ENCODE measurements at regions not wholly inside any gene's neighbourhood (a gene's known extent, or its start where the extent isn't known, plus 50 kb on each side); places are given as distances from the start of the nearest gene placed in this dataset.

DNA sequence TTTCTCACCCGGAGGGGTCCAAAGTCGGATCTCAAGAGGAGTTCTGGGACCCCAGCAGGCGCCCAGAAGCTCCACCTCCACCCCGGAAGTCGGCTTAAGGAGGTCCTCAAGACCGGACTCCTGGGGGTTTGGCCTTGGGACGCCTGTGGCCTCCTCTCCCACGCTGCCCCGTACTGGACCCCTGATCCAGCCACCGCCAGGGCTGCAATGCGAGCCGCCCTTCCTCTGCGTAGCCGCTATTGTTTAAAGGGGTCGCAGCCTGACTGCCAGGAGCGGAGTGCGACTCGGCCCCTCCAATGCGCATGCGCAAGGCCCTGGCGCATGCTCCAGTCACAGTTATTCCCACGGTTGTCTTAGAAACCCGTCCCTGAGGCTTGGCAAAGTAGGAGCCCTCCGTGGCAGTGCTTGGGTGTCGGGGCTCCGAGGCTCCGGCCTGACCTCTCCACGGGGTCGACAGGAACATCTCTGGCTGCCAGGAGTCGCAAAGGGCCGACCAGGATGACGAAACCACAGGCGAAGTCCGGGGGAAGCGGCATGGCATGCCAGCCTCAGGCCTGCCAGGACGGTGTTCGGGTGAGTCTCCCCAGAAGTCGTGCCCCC lies 719.0 kb downstream of the KCNJ18 start:
- Mint-ChIP-seq H3K36me3 (ENCODE audit: low read depth) (peaks cover 3% of the 10 kb centered on the region), H3K27ac (no peak overlapping the region), H3K9me3 (peaks cover 30% of the 10 kb centered on the region), H3K4me1 (no peaks in the 10 kb centered on the region), H3K27me3 (no peaks in the 10 kb centered on the region), H3K4me3 (no peak overlapping the region)
- intact Hi-C loops (cut with micrococcal nuclease) = no loop called here
- DNase-seq = no peak

DNA sequence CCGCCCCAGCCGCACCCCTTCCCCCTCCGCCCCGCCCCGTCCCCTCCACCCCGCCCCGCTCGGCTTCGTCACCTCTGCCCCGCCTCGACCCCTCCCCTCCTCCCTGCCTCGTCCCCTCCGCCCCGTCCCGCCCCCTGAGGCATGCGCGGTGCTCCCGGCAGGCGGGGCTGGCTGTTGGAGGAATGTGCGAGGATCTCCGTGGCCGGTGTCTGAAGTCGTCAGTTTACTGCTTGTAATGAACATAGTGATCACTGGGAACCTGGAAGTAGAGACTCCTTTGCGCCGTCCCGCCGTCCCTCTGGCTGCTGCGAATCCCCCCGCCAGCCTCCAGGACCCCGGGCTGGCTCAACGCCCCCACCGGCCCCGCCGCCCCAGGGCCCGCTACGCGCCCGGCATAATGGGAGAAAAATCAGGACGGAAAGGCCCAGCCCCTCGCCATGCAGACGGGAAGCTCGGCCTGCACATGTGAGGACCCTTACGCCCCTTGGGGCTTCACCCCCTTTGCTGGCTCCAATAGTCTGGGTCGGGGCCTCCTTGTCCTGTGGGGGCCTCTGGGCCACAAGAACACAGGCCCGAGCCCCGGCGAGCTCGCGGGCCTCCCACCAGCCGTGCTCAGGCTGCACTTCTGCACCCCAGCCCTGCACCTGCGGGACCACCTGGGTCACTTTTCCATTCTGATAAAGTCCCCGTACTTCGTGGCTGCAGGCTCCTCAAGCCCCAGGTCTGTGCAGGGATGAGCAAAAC lies 743.1 kb downstream of the KCNJ18 start:
- H3K4me3 Mint-ChIP-seq = no peak overlapping the region
- DNase-seq = no peak
- H3K4me1 Mint-ChIP-seq = no peaks in the 10 kb centered on the region
- no peaks in the 10 kb centered on the region for H3K36me3 Mint-ChIP-seq (ENCODE audit: low read depth)
- H3K27ac Mint-ChIP-seq = no peak overlapping the region
- intact Hi-C loops (cut with micrococcal nuclease) = no loop called here
- peaks cover 16% of the 10 kb centered on the region for H3K9me3 Mint-ChIP-seq
- no peaks in the 10 kb centered on the region for H3K27me3 Mint-ChIP-seq

DNA sequence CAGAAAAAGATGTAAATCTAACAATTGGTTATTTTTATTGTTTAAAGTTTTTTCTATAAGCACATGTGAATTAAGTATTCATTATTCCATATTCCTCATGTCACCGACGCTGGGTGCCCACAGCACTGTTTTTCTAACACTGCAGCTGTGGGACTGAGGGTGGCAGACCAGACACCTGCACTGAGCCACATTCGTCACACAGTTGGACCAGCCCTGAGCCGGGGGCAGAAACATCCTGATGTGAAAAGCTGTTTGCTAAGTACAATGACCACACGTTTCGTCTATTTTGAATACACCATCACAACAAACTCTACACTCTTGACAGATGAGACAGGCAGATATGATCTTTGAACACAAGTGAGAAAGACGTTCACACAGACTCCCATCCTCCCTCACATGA lies 749.5 kb downstream of the KCNJ18 start:
- intact Hi-C loops (cut with micrococcal nuclease) = no loop called here
- Mint-ChIP-seq H3K4me3 (no peak overlapping the region), H3K36me3 (ENCODE audit: low read depth) (no peaks in the 10 kb centered on the region), H3K27me3 (no peaks in the 10 kb centered on the region), H3K4me1 (no peaks in the 10 kb centered on the region), H3K27ac (no peak overlapping the region), H3K9me3 (peaks cover 9% of the 10 kb centered on the region)
- DNase-seq = no peak

DNA sequence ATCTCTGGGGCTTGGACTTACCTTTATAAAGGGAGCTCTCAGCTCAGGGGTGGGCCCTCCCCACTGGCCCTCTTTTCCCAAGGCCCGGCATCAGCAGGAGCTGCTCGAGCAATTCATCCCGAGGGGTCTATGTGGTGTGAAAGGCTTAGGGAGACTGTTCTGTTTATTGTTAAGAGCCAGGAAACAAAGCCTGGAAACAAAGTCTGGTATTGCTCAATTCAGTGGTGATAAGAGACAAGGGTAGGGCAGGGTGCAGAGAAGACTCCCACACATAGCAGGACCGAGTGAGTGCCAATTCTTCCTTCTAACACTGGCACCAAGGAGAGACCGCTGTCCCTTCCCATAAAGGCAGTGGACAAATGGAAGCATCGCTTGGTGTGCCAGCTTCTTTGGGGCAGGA lies 750.7 kb downstream of the KCNJ18 start:
- no peak overlapping the region for H3K4me3 Mint-ChIP-seq
- H3K36me3 Mint-ChIP-seq (ENCODE audit: low read depth) = no peaks in the 10 kb centered on the region
- H3K27ac Mint-ChIP-seq = no peak overlapping the region
- intact Hi-C loops (cut with micrococcal nuclease) = no loop called here
- DNase-seq = no peak
- H3K9me3 Mint-ChIP-seq = no peaks in the 10 kb centered on the region
- H3K27me3 Mint-ChIP-seq = no peaks in the 10 kb centered on the region
- no peaks in the 10 kb centered on the region for H3K4me1 Mint-ChIP-seq

DNA sequence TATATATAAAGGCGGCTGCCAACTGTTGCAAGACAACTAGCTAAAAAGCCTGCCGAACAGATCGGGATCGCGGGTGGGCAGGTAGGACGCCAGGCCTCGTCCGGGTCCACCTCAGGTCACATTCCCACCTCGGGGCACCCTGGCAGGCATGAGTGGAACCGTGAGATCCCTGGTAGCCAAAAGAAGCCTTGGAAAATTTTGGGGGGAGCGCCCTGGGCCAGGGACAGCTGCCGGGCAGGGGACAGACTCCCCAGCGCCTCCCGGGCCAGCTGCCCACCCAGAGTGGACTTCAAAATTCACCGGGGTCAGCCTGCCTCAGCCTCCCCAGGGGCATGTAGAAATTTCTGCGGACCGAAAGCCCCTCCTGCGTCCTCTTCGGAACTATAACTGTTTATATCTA lies 760.9 kb downstream of the KCNJ18 start:
- H3K27ac Mint-ChIP-seq = no peak overlapping the region
- no peaks in the 10 kb centered on the region for H3K4me1 Mint-ChIP-seq
- H3K27me3 Mint-ChIP-seq = no peaks in the 10 kb centered on the region
- no peak for DNase-seq
- intact Hi-C loops (cut with micrococcal nuclease) = no loop called here
- peaks cover 16% of the 10 kb centered on the region for H3K9me3 Mint-ChIP-seq
- peaks cover 1% of the 10 kb centered on the region for H3K36me3 Mint-ChIP-seq (ENCODE audit: low read depth)
- no peak overlapping the region for H3K4me3 Mint-ChIP-seq

DNA sequence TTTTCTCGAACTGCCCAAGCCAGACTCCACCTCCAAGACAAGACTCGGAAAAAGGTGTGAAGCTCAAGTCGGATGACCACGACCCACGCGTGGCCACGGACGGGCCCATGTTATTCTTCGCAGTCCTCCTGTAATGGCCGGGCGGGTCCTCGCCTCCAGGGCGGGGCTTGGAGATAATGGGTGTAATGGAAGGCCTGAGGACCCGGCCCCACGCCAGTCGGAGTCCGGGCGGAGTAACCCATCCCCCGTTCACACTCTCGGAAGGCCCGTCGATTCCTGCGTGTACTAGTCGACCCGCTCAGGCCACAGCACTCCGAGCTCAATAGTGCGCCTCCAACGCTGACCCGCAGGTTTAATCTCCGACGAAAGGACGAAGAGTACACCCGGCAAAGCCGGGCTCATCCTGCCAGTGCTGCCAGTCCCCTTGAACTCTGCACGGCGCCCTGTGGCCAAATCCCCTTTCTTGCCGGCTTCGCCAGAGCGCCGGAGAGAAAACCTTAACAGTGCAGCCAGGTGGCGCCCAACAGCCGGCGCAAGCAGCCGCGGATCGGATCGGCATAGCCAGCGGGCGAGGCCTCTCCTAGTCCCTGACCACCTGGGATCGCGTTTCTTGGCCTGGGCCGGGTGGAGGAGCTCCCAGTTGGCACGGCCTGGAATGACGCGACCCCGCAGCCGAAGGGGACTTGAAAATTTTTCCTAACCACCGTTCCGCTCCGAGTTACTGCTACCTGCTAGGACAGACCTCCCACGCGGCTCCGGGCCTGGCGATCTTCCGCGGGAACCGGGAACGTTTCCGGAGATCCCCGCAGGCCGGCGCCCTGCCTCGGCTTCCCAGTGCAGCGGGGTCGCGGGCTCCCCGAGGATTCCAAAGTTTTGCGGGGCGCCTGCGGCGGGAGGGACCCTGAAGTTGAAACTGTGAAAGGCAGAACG lies 762.0 kb downstream of the KCNJ18 start:
- H3K36me3 Mint-ChIP-seq (ENCODE audit: low read depth) = peaks cover 1% of the 10 kb centered on the region
- H3K27ac Mint-ChIP-seq = no peak overlapping the region
- intact Hi-C loops (cut with micrococcal nuclease) = no loop called here
- H3K27me3 Mint-ChIP-seq = no peaks in the 10 kb centered on the region
- H3K9me3 Mint-ChIP-seq = peaks cover 13% of the 10 kb centered on the region
- DNase-seq = no peak
- H3K4me3 Mint-ChIP-seq = no peak overlapping the region
- H3K4me1 Mint-ChIP-seq = no peaks in the 10 kb centered on the region

DNA sequence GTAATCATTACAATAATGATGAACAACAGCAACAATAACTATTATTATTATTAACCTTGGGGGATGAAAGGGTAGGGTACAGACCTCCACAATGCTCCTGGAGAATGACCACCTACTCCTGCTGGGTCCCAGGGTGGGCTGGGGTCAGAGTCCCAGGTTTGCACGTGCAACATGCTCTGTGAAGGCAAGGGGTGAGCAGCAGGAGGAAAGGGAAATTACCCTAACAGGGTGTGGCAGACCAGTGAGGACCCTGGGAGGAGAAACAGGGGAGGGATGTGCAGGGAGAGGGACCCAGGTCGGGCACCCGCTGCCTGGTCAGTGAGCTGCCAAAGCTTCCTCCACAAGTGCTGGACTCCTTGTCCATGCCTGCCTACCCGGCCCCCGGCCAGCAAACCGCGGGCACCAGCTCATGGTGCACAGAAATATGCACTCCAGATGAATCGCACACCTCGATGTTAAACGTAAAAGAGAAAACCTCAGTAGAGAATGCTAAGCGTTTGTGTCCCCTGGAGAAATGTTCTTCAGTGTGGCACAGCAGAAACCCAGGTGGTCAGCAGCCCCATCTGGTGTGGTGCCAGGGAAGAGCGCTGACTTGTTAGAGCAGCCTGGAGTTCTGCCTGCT lies 767.1 kb downstream of the KCNJ18 start:
- Mint-ChIP-seq H3K36me3 (ENCODE audit: low read depth) (no peaks in the 10 kb centered on the region), H3K27me3 (no peaks in the 10 kb centered on the region), H3K27ac (no peak overlapping the region), H3K4me3 (no peak overlapping the region), H3K4me1 (no peaks in the 10 kb centered on the region), H3K9me3 (peaks cover 29% of the 10 kb centered on the region)
- intact Hi-C loops (cut with micrococcal nuclease) = no loop called here
- no peak for DNase-seq

DNA sequence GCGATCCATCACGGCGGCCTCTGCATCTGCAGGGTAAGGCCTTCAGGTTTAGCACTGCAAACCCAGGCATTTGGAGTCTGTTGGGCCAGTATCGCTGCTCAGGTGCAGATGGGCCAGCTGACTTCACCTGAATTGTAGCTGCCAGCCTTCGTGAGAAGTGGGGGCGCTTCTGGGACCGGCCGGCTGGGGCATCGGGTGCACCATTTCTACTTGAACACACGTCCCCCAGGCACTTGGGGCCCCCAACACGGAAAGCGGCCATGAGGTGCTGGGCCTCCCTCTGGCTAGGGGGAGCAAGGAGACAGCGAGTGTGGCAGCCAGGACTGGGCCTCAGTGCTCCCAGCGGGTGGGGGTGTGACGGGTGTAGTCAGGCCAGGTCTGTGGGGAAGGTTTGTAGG lies 767.6 kb downstream of the KCNJ18 start:
- H3K9me3 Mint-ChIP-seq = peaks cover 29% of the 10 kb centered on the region
- no peak overlapping the region for H3K4me3 Mint-ChIP-seq
- no peaks in the 10 kb centered on the region for H3K27me3 Mint-ChIP-seq
- DNase-seq = no peak
- H3K27ac Mint-ChIP-seq = no peak overlapping the region
- intact Hi-C loops (cut with micrococcal nuclease) = no loop called here
- H3K36me3 Mint-ChIP-seq (ENCODE audit: low read depth) = no peaks in the 10 kb centered on the region
- no peaks in the 10 kb centered on the region for H3K4me1 Mint-ChIP-seq

DNA sequence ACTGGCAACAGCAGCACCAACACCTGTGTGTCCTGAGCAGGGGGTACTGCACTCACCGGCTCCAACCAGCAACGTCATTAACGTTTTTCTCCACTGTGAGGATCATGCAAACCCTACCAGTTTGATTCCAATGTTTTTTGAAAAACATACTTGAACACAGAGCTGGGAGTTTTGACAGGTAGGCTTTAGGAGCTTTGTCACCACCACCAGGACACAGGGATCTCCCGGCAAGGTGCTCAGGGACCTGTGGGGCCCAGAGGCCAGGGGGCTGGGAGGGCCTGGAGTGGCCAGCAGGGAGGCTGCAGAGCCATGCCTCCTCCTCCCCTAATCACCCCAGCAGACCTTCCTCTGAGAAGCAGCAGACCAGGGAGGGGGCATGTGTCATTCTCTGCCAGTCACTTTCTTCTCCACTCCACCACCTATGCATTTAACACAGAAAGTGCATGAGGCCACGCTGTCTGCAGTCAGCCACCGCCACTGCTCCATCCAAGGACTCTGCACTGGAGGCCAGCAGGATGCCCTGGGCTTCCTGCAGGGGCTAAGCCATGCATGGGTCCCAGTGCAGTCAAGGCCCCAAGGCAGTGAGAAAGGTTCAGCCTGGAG lies 768.2 kb downstream of the KCNJ18 start:
- peaks cover 27% of the 10 kb centered on the region for H3K9me3 Mint-ChIP-seq
- H3K4me3 Mint-ChIP-seq = no peak overlapping the region

DNA sequence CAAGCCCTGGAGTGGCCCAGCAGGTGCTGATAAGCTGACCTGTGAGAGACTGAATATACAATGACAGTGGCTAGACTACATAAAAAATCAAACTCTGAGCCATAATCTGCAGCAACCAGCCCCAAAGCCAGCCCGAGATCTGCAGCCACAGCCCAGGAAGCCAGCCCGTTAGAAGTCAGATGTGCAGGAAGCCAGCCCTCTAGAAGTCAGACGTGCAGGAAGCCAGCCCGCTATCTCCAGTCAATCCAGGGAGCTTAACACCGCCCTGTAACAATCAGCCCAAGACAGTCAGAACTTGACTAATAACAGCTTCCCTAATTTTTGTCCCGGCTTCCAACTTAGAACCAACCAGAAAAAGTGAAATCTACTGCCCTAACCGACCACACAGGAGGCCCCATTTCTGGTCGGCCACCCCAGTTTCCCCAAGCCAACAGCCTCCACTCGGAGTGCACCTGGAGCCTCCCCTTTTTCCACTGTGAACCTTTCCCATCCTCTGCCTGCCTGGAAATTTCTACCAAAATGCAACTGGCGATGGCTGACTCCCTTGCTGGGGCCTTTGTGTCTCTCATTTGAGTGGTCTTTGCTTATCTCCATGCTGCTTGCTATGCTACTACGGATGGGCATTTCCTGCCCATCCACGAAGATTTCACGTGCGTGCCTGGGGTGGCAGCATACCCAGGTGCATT lies 769.3 kb downstream of the KCNJ18 start:
- Mint-ChIP-seq H3K36me3 (ENCODE audit: low read depth) (no peaks in the 10 kb centered on the region), H3K4me3 (no peak overlapping the region), H3K4me1 (no peaks in the 10 kb centered on the region), H3K9me3 (peaks cover 32% of the 10 kb centered on the region), H3K27me3 (no peaks in the 10 kb centered on the region), H3K27ac (no peak overlapping the region)
- no peak for DNase-seq
- intact Hi-C loops (cut with micrococcal nuclease) = no loop called here

More for the DNA sequence above, 768.2 kb downstream of the KCNJ18 start:
- intact Hi-C loops (cut with micrococcal nuclease) = no loop called here
- Mint-ChIP-seq H3K36me3 (ENCODE audit: low read depth) (no peaks in the 10 kb centered on the region), H3K4me1 (no peaks in the 10 kb centered on the region), H3K27ac (no peak overlapping the region), H3K27me3 (no peaks in the 10 kb centered on the region)
- no peak for DNase-seq

DNA sequence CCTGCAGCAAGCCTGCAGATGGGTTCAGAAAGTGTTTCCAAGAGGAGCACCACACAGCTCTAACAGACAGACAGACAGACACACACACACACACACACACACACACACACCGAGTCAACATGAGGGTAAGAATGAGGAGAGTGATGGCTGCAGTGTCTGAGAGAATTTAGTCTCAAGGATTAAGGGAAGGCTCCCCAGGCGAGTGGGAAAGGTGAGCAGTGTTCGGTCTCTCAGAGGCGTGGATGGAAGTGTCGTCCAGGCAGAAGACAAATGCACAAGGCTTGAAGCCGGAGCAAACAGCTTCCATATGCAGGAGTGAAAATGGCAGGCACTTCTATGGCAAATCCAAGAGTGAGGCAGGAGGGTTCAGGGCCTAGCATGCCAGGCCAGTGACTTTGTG lies 770.1 kb downstream of the KCNJ18 start:
- H3K4me1 Mint-ChIP-seq = no peaks in the 10 kb centered on the region
- no peaks in the 10 kb centered on the region for H3K27me3 Mint-ChIP-seq
- H3K27ac Mint-ChIP-seq = no peak overlapping the region
- no peak overlapping the region for H3K4me3 Mint-ChIP-seq
- intact Hi-C loops (cut with micrococcal nuclease) = no loop called here
- H3K36me3 Mint-ChIP-seq (ENCODE audit: low read depth) = no peaks in the 10 kb centered on the region
- DNase-seq = no peak
- H3K9me3 Mint-ChIP-seq = peaks cover 32% of the 10 kb centered on the region

DNA sequence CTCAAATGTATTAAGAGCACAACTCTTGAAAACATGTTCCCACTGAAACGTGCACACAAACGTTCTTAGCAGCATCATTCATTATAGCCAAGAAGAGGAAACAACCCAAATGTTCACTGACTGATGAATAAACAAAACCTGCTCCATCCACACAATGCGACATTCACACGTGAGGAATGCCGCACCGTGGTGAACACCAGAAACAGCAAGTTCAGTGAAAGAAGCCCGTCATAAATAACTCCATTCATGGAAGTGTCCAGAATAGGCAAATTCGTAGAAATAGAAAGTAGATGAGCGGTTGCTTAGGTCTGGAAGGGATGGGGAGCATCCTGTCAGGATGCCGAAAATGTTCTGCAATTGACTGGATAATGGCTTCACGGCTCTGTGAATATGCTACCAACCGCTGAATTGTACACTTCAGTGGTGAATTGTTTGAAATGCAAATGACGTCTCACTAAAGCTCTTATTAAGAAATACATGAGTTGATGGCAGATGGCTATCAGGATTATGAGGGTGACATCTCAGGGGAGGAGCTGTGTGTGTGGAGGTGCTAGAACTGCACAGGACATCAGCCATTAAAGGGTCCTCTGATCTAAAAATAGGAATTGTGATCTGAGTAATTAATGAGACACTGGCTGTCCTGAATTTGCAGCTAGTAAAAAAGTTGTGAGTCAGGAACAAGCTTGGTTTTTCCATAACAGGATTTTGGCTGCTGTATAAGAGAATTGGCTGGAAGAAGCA lies 771.0 kb downstream of the KCNJ18 start:
- Mint-ChIP-seq H3K4me1 (no peaks in the 10 kb centered on the region), H3K36me3 (ENCODE audit: low read depth) (no peaks in the 10 kb centered on the region), H3K9me3 (peaks cover 32% of the 10 kb centered on the region), H3K27ac (no peak overlapping the region), H3K4me3 (no peak overlapping the region), H3K27me3 (no peaks in the 10 kb centered on the region)
- DNase-seq = no peak
- intact Hi-C loops (cut with micrococcal nuclease) = no loop called here

DNA sequence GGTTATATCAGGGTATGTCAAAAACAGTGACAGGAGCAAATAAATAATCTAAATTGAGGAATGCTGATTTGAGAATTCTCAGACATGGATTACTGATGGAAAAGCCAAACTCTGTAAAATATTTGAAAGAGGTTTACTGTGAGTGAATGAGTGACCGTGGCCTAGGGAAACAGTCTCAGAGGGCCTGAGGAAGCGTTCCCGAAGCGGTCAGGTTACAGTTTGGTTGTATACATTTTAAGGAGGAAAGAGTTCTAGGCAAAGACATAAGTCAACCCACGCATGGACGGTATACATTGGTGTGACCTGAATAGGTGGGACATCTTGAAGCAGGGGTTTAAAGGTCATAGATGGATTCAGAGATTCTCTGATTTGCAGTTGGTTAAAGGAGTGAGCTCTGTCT lies 771.7 kb downstream of the KCNJ18 start:
- no peak for DNase-seq
- Mint-ChIP-seq H3K27me3 (no peaks in the 10 kb centered on the region), H3K27ac (no peak overlapping the region), H3K9me3 (peaks cover 34% of the 10 kb centered on the region), H3K4me3 (no peak overlapping the region), H3K4me1 (no peaks in the 10 kb centered on the region), H3K36me3 (ENCODE audit: low read depth) (no peaks in the 10 kb centered on the region)
- intact Hi-C loops (cut with micrococcal nuclease) = no loop called here

Data from activated CD4-positive, alpha-beta T cell treated with anti-CD3 and anti-CD28 coated beads, Interleukin-2, amount 10 ng/mL, durations not matched to agents 24 days and 14 days (primary cell).